ENCODE measurements at regions not wholly inside any gene's neighbourhood (a gene's known extent, or its start where the extent isn't known, plus 50 kb on each side); places are given as distances from the start of the nearest gene placed in this dataset.

DNA sequence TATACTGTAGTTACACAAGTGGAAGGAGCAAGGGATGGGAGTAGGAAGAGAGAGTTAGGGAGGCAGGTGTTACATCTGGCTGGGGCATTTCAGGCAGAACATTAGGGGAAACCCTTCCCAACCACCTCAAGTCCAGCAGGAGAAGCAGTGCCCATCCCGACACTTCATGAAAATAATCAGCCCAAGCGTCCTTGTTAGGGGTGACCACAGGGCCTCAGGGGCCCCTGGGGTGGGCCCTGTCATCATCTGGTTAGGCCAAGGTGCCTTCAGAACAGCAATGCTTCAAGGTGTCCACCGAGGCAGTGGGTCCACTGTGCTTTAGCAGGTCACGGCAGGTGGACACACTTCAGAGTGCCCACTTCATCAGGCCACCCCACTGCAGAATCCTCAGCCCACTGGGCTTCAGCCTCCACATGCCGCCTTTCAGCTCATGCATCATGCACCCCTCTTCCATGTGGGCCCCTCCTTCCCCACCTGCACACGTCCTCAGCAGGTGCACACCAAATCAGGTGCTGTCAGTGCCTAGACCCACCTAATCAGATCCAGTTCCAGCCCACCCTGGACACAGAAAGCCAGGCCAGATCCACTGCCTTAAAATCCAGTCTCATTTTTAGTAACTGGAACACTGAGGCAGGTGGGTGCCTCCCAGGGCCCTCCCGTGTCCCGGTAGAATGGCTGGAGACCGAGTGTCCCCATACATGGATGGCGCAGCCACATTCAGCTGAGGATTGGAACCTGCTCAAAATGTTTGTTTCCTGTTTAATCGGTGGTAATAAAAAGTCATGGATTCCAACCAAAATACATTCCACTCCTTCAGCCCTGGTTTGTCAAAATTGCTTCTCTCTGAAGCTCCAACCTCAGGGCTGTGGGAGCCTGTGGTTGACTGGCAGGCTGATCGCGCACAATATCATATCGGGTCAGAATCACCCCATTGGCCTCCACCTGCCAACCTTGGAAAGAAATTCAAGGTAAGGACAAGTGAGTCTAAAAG lies 99.5 kb downstream of the ANKRD60 start:
- Histone ChIP-seq H3K27me3 (ENCODE audit: insufficient read depth, poor library complexity, severe bottlenecking) (peaks cover 27% of the 10 kb centered on the region), H3K27ac (replicated peaks) (no peak overlapping the region), H3K4me3 (replicated peaks; ENCODE audit: insufficient read depth, low read length) (no peak overlapping the region)
- DNase-seq (ENCODE audit: low read depth in 1 of 2, low spot score in 1 of 2): no peak
- TF ChIP-seq, protein P1, sequence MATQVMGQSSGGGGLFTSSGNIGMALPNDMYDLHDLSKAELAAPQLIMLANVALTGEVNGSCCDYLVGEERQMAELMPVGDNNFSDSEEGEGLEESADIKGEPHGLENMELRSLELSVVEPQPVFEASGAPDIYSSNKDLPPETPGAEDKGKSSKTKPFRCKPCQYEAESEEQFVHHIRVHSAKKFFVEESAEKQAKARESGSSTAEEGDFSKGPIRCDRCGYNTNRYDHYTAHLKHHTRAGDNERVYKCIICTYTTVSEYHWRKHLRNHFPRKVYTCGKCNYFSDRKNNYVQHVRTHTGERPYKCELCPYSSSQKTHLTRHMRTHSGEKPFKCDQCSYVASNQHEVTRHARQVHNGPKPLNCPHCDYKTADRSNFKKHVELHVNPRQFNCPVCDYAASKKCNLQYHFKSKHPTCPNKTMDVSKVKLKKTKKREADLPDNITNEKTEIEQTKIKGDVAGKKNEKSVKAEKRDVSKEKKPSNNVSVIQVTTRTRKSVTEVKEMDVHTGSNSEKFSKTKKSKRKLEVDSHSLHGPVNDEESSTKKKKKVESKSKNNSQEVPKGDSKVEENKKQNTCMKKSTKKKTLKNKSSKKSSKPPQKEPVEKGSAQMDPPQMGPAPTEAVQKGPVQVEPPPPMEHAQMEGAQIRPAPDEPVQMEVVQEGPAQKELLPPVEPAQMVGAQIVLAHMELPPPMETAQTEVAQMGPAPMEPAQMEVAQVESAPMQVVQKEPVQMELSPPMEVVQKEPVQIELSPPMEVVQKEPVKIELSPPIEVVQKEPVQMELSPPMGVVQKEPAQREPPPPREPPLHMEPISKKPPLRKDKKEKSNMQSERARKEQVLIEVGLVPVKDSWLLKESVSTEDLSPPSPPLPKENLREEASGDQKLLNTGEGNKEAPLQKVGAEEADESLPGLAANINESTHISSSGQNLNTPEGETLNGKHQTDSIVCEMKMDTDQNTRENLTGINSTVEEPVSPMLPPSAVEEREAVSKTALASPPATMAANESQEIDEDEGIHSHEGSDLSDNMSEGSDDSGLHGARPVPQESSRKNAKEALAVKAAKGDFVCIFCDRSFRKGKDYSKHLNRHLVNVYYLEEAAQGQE (IDR thresholded peaks at IDR 0.05; ENCODE audit: insufficient replicate concordance, low read depth): no peak
- TF ChIP-seq, protein P2, sequence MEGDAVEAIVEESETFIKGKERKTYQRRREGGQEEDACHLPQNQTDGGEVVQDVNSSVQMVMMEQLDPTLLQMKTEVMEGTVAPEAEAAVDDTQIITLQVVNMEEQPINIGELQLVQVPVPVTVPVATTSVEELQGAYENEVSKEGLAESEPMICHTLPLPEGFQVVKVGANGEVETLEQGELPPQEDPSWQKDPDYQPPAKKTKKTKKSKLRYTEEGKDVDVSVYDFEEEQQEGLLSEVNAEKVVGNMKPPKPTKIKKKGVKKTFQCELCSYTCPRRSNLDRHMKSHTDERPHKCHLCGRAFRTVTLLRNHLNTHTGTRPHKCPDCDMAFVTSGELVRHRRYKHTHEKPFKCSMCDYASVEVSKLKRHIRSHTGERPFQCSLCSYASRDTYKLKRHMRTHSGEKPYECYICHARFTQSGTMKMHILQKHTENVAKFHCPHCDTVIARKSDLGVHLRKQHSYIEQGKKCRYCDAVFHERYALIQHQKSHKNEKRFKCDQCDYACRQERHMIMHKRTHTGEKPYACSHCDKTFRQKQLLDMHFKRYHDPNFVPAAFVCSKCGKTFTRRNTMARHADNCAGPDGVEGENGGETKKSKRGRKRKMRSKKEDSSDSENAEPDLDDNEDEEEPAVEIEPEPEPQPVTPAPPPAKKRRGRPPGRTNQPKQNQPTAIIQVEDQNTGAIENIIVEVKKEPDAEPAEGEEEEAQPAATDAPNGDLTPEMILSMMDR (IDR thresholded peaks at IDR 0.05; ENCODE audit: insufficient read depth, low read length): no peak
- TF ChIP-seq GABPA (IDR thresholded peaks at IDR 0.05; ENCODE audit: low read depth): no peak
- TF ChIP-seq SPI1 (IDR thresholded peaks at IDR 0.05; ENCODE audit: borderline replicate concordance, low read depth): no peak
- TF ChIP-seq POLR2AphosphoS5 (IDR thresholded peaks at IDR 0.05; ENCODE audit: low read depth): no peak

DNA sequence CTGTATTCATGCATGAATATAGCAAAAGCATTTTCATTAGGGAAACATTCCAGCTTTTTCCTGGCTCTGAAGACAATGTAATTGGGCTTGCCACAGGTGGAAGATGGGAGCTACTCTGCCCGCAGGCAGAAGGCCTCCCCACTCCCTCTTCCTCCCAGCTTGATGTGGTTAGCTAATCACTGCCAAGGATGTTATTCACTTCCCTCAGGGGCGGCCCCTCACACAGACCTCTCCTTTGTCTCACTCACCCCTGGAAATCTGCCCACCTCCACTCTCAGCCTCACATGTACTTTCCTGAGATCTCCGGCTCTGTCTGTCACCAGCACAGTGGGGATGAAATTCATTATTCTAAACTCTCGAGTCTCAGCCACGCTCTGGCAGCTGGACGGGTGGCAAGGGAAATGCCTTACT lies 100.7 kb downstream of the ANKRD60 start:
- no peak for DNase-seq (ENCODE audit: low read depth in 1 of 2, low spot score in 1 of 2)
- H3K27me3 ChIP-seq (ENCODE audit: insufficient read depth, poor library complexity, severe bottlenecking): peaks cover 19% of the 10 kb centered on the region
- TF ChIP-seq GABPA (IDR thresholded peaks at IDR 0.05; ENCODE audit: low read depth): no peak
- TF ChIP-seq, protein P1 (IDR thresholded peaks at IDR 0.05; ENCODE audit: insufficient replicate concordance, low read depth): no peak
- TF ChIP-seq, protein P2 (IDR thresholded peaks at IDR 0.05; ENCODE audit: insufficient read depth, low read length): no peak
- no peak for TF ChIP-seq SPI1 (IDR thresholded peaks at IDR 0.05; ENCODE audit: borderline replicate concordance, low read depth)
- no peak for TF ChIP-seq POLR2AphosphoS5 (IDR thresholded peaks at IDR 0.05; ENCODE audit: low read depth)
- H3K27ac ChIP-seq (replicated peaks): no peak overlapping the region
- no peak overlapping the region for H3K4me3 ChIP-seq (replicated peaks; ENCODE audit: insufficient read depth, low read length)

DNA sequence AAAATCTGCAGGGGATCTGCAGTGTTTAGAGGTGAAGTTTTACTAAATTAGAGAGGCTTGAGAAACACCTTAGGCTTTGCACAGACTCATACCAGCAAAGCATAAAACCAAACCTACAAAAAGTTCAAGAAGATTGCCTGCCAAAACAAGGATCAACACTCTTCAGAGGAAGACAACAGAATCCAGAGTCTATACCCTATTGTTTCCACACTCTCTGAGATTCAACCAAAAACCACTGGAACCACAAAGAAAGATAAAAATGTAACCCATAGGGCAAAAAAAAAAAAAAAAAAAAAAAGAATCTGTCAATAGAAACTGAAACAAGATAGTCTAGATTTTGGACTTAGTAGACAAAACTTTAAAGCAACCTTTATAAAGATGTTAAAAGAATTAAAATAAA lies 102.7 kb downstream of the ANKRD60 start:
- peaks cover 2% of the 10 kb centered on the region for H3K27me3 ChIP-seq (ENCODE audit: insufficient read depth, poor library complexity, severe bottlenecking)
- TF ChIP-seq GABPA (IDR thresholded peaks at IDR 0.05; ENCODE audit: low read depth) (no peak), SPI1 (IDR thresholded peaks at IDR 0.05; ENCODE audit: borderline replicate concordance, low read depth) (no peak), POLR2AphosphoS5 (IDR thresholded peaks at IDR 0.05; ENCODE audit: low read depth) (no peak)
- TF ChIP-seq, protein P2 (IDR thresholded peaks at IDR 0.05; ENCODE audit: insufficient read depth, low read length): no peak
- TF ChIP-seq, protein P1 (IDR thresholded peaks at IDR 0.05; ENCODE audit: insufficient replicate concordance, low read depth): no peak

More for the DNA sequence above, 102.7 kb downstream of the ANKRD60 start:
- no peak for DNase-seq (ENCODE audit: low read depth in 1 of 2, low spot score in 1 of 2)
- Histone ChIP-seq H3K27ac (replicated peaks) (no peak overlapping the region), H3K4me3 (replicated peaks; ENCODE audit: insufficient read depth, low read length) (no peak overlapping the region)
